ENCODE measurements at regions not wholly inside any gene's neighbourhood (a gene's known extent, or its start where the extent isn't known, plus 50 kb on each side); places are given as distances from the start of the nearest gene placed in this dataset.

DNA sequence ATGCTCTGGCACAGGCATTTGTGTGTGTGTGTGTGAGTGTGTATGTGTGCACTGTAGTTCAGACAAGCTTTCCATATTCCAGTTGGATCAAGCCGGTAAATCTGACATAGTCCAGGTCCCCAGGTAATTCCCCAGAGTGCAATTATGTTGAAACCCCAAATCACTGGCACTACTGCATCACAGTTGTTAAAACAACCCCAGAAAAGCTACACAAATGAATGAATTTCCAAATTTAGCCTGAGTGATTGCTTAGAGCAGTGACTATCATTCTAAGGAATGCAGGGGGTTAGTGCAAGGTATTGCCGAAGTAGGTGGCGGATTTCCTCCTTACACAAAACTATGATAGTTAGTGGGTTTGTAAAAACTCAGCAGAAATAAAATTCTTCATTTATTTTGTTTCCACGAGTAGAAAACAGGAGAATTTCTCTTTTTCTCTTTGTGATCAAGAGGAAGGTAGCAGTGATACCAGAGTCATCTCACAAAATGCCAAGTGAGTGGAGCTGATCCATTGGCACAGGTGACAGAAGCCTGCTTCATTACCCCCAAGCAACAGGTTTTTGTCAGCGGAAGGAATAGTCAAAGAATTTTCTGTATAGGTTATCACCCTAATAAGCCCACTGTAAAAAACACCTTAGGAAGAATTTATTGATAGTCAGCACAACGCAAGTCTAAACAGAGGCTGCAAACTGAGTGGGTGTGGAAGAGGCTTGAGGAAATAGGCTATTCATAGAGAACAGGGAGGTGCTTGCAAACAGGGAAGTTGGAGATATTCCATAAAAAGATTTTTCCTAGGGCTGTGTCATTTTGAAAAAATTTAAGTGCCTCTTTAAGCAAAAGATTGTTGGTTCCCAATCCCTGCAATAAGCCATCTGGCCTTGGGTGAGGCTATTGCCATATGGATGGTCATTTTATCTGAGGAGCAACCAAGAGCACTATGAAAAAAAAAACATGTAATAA, 385.1 kb downstream of the CHSY3 start:
- Histone ChIP-seq H3K4me1 (ENCODE audit: control insufficient read depth in 1 of 2, insufficient read depth in 1 of 2, low read depth in 1 of 2, low read length in 1 of 2) (no peaks in the 10 kb centered on the region), H3K36me3 (no peaks in the 10 kb centered on the region), H3K4me3 (ENCODE audit: low read depth in 1 of 2, low read length in 1 of 2) (no peak overlapping the region), H3K27me3 (no peaks in the 10 kb centered on the region), H3K27ac (no peak overlapping the region), H3K9me3 (no peaks in the 10 kb centered on the region)
- TF ChIP-seq, protein P1, sequence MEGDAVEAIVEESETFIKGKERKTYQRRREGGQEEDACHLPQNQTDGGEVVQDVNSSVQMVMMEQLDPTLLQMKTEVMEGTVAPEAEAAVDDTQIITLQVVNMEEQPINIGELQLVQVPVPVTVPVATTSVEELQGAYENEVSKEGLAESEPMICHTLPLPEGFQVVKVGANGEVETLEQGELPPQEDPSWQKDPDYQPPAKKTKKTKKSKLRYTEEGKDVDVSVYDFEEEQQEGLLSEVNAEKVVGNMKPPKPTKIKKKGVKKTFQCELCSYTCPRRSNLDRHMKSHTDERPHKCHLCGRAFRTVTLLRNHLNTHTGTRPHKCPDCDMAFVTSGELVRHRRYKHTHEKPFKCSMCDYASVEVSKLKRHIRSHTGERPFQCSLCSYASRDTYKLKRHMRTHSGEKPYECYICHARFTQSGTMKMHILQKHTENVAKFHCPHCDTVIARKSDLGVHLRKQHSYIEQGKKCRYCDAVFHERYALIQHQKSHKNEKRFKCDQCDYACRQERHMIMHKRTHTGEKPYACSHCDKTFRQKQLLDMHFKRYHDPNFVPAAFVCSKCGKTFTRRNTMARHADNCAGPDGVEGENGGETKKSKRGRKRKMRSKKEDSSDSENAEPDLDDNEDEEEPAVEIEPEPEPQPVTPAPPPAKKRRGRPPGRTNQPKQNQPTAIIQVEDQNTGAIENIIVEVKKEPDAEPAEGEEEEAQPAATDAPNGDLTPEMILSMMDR (IDR thresholded peaks at IDR 0.05), result no peak

DNA sequence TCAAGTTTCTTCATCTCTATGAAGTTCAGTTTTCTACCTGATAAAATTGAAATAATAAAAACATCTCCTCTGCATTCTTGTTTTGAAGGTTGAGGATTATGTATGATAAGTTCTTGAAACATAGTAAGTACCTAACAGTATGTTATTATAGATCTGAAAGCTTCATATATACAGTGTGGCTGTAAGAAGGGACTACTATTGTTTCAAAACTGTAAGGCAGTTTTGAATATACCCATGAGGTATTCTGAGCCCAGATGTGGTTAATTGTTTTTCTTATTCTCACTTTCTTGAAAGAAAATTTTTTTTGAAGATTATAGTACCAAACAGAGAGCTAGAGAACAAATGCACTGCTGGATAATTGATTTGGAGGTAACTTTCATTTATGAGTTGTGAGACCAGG, 383.2 kb downstream of the CHSY3 start:
- TF ChIP-seq, protein P1 (IDR thresholded peaks at IDR 0.05), result no peak
- no peaks in the 10 kb centered on the region for H3K36me3 ChIP-seq
- H3K4me1 ChIP-seq (ENCODE audit: control insufficient read depth in 1 of 2, insufficient read depth in 1 of 2, low read depth in 1 of 2, low read length in 1 of 2), result no peaks in the 10 kb centered on the region
- no peak overlapping the region for H3K27ac ChIP-seq
- no peaks in the 10 kb centered on the region for H3K27me3 ChIP-seq
- H3K4me3 ChIP-seq (ENCODE audit: low read depth in 1 of 2, low read length in 1 of 2), result no peak overlapping the region
- H3K9me3 ChIP-seq, result no peaks in the 10 kb centered on the region

DNA sequence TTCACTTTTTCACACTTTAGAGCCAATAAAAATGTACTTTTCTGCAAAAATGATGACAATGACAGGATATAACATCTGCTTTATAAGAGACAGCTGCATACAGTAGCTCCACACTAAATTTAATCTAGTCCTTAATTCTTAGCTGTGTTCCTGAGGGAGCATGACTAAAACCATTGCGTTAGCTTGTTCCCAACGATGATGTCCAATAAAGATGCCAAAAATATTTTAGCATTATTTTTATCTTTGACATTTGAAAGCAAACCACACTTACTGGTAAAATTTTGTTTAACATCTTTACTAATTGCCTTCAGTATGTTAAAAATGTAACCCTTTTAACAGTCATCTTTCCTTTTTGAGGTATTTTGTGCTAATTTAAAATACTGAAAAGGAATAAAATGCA, 382.7 kb downstream of the CHSY3 start:
- Histone ChIP-seq H3K4me3 (ENCODE audit: low read depth in 1 of 2, low read length in 1 of 2) (no peak overlapping the region), H3K27me3 (no peaks in the 10 kb centered on the region), H3K4me1 (ENCODE audit: control insufficient read depth in 1 of 2, insufficient read depth in 1 of 2, low read depth in 1 of 2, low read length in 1 of 2) (no peaks in the 10 kb centered on the region), H3K27ac (no peak overlapping the region), H3K9me3 (no peaks in the 10 kb centered on the region), H3K36me3 (no peaks in the 10 kb centered on the region)
- TF ChIP-seq, protein P1 (IDR thresholded peaks at IDR 0.05), result no peak

DNA sequence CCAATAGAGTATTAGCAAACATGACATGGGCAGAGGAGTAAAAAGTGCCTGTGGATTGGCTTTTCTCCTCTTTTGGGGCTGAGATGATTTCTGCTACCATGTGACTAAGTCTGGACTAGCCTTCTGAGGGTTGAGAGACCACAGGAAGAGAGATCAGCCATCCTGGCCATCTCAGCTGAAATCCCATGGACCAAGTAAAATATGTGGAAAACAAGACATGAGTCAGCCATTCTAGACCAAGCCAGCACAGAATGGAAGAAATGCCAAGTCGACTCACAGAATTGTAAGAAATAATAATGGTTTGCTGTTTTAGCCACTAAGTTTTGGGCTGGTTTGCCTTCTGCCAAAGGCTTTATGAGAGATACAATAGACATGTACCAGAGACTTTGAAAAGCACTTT, 377.8 kb downstream of the CHSY3 start:
- Histone ChIP-seq H3K4me1 (ENCODE audit: control insufficient read depth in 1 of 2, insufficient read depth in 1 of 2, low read depth in 1 of 2, low read length in 1 of 2) (no peaks in the 10 kb centered on the region), H3K27me3 (no peaks in the 10 kb centered on the region), H3K27ac (no peak overlapping the region), H3K4me3 (ENCODE audit: low read depth in 1 of 2, low read length in 1 of 2) (no peak overlapping the region), H3K36me3 (no peaks in the 10 kb centered on the region), H3K9me3 (no peaks in the 10 kb centered on the region)
- TF ChIP-seq, protein P1 (IDR thresholded peaks at IDR 0.05), result no peak

DNA sequence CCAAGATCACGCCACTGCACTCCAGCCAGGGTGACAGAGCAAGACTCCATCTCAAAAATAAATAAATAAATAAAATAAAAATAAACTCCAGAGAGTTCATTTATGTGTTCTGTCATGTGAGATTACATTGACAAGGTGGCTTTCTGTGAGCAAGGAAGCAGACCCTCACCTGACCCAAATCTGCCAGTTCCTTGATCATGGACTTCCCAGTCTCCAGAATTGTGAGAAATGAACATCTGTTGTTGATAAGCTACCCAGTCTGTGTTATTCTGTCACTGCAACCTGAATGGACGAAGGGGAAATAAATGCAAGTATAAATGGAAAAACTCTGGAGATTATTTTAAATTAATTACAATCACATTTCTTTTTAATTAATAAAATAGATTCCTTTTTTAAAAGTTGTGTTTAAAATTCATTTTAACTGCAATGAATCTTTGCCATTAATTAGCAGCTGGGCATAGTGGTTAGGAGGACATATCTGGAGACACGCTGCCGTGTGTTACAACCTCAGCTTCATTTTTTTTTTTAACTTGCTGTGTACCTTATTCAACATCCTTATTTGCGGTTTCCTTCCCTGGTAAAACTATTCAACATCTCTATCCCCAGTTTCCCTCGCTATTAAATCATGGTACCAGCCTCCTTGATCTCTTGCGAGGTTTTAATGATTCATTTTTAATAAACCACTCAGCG, 376.4 kb downstream of the CHSY3 start:
- H3K36me3 ChIP-seq, result no peaks in the 10 kb centered on the region
- no peak overlapping the region for H3K4me3 ChIP-seq (ENCODE audit: low read depth in 1 of 2, low read length in 1 of 2)
- no peaks in the 10 kb centered on the region for H3K4me1 ChIP-seq (ENCODE audit: control insufficient read depth in 1 of 2, insufficient read depth in 1 of 2, low read depth in 1 of 2, low read length in 1 of 2)
- TF ChIP-seq, protein P1 (IDR thresholded peaks at IDR 0.05), result no peak
- no peaks in the 10 kb centered on the region for H3K27me3 ChIP-seq
- H3K27ac ChIP-seq, result no peak overlapping the region
- H3K9me3 ChIP-seq, result no peaks in the 10 kb centered on the region

Measured in neutrophil (primary cell).